ENCODE measurements at regions not wholly inside any gene's neighbourhood (a gene's known extent, or its start where the extent isn't known, plus 50 kb on each side); places are given as distances from the start of the nearest gene placed in this dataset.
"Not testable (repeated sequence)": the region's sequence is repeated elsewhere in the genome, so short reads cannot be mapped to it uniquely, and the experiment has no call there.

GRCh38 chr17:54712798-54713197 lies 187.9 kb upstream of the TOM1L1 start:
- not testable (repeated sequence) for TF ChIP-seq POLR2A, CTCF, EP300 (IDR thresholded peaks at IDR 0.05)
